ENCODE measurements at regions not wholly inside any gene's neighbourhood (a gene's known extent, or its start where the extent isn't known, plus 50 kb on each side); places are given as distances from the start of the nearest gene placed in this dataset.

GRCh38 chr5:125289606-125290005, 543.2 kb upstream of the ZNF608 start:
- DNase-seq (ENCODE audit: low spot score): no peak

- DNase-seq (ENCODE audit: low spot score): no peak
Observed at GRCh38 chr5:125290935-125291334, 544.5 kb upstream of the ZNF608 start.

GRCh38 chr5:125291447-125291846, 545.0 kb upstream of the ZNF608 start:
- no peak for DNase-seq (ENCODE audit: low spot score)

GRCh38 chr5:125293223-125293622, 546.8 kb upstream of the ZNF608 start:
- DNase-seq (ENCODE audit: low spot score): no peak

GRCh38 chr5:125293726-125294125, 547.3 kb upstream of the ZNF608 start:
- no peak for DNase-seq (ENCODE audit: low spot score)

GRCh38 chr5:125294844-125295243, 548.4 kb upstream of the ZNF608 start:
- no peak for DNase-seq (ENCODE audit: low spot score)

GRCh38 chr5:125295405-125295872, 549.0 kb upstream of the ZNF608 start:
- DNase-seq (ENCODE audit: low spot score): no peak

GRCh38 chr5:125298258-125298657, 551.8 kb upstream of the ZNF608 start:
- no peak for DNase-seq (ENCODE audit: low spot score)

- DNase-seq (ENCODE audit: low spot score): no peak
Observed at GRCh38 chr5:125298746-125299379, 552.4 kb upstream of the ZNF608 start.

GRCh38 chr5:125301711-125302110, 555.3 kb upstream of the ZNF608 start:
- DNase-seq (ENCODE audit: low spot score): no peak

GRCh38 chr5:125302577-125302976, 556.1 kb upstream of the ZNF608 start:
- DNase-seq (ENCODE audit: low spot score): no peak

GRCh38 chr5:125306741-125307140, 560.3 kb upstream of the ZNF608 start:
- DNase-seq (ENCODE audit: low spot score): no peak

- no peak for DNase-seq (ENCODE audit: low spot score)
Observed at GRCh38 chr5:125310749-125311148, 564.3 kb upstream of the ZNF608 start.

GRCh38 chr5:125311743-125312142, 565.3 kb upstream of the ZNF608 start:
- DNase-seq (ENCODE audit: low spot score): no peak

GRCh38 chr5:125313555-125313954, 567.1 kb upstream of the ZNF608 start:
- DNase-seq (ENCODE audit: low spot score): no peak

- DNase-seq (ENCODE audit: low spot score): no peak
Observed at GRCh38 chr5:125315306-125315705, 568.9 kb upstream of the ZNF608 start.

GRCh38 chr5:125316391-125316790, 570.0 kb upstream of the ZNF608 start:
- DNase-seq (ENCODE audit: low spot score): no peak

- no peak for DNase-seq (ENCODE audit: low spot score)
Observed at GRCh38 chr5:125316915-125317535, 570.6 kb upstream of the ZNF608 start.

GRCh38 chr5:125317536-125317995, 571.1 kb upstream of the ZNF608 start:
- DNase-seq (ENCODE audit: low spot score): no peak

GRCh38 chr5:125321654-125322053, 575.2 kb upstream of the ZNF608 start:
- DNase-seq (ENCODE audit: low spot score): no peak

GRCh38 chr5:125323613-125324012, 577.2 kb upstream of the ZNF608 start:
- DNase-seq (ENCODE audit: low spot score): no peak

GRCh38 chr5:125325488-125326149, 579.2 kb upstream of the ZNF608 start:
- DNase-seq (ENCODE audit: low spot score): no peak

GRCh38 chr5:125326150-125326510, 579.7 kb upstream of the ZNF608 start:
- no peak for DNase-seq (ENCODE audit: low spot score)
